ENCODE measurements at regions not wholly inside any gene's neighbourhood (a gene's known extent, or its start where the extent isn't known, plus 50 kb on each side); places are given as distances from the start of the nearest gene placed in this dataset.

DNA sequence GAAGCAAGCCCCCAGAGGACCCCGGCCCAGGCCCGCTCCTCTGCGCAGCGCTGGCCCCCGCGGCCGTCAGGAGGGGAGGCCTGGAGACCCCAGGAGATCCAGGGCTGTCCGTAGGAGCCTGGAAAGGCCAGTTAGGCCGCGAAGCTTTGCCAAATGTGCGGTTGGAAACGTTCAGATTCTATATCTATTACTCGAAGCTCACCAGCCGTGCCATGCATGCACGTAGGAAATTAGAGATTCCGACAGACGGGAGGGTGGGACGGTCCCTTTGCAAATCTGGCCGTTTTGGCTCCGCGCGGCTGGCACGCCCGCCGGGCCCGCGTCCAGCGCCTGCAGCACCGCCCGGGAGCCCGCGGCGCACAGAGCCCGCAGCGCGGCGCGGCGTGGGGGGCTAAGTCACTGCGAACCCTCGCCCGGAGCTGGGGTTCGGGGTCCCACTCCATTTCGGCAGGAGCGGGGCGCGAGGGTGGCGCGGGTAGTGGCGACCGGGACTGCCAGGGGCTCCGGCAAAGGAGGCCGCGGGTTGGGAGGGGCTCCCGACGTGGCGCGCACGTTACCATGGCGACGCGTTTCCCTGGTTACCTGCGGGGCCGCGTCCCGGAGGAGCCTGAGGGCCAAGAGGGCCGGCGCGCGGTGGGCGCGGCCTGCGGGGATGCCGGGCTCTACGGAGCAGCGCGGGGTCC is 488.6 kb upstream of the SMIM21 start:
- Histone ChIP-seq H3K4me3 (ENCODE audit: insufficient read depth, low read length, poor library complexity, severe bottlenecking) (no peak overlapping the region), H3F3A (ENCODE audit: insufficient read depth) (no peaks in the 10 kb centered on the region), H3K36me3 (ENCODE audit: low read length) (no peaks in the 10 kb centered on the region), H3K79me2 (ENCODE audit: insufficient read depth, low read length) (no peaks in the 10 kb centered on the region), H3K4me2 (ENCODE audit: low read depth, low read length, poor library complexity, severe bottlenecking) (no peak overlapping the region), H4K20me1 (ENCODE audit: low read depth, low read length) (no peaks in the 10 kb centered on the region), H3K9ac (ENCODE audit: low read length) (no peak overlapping the region), H3K9me3 (ENCODE audit: insufficient read depth, low read length) (no peaks in the 10 kb centered on the region), H2AFZ (ENCODE audit: low read depth, low read length, severe bottlenecking) (no peak overlapping the region), H3K27me3 (ENCODE audit: low read length) (no peaks in the 10 kb centered on the region), H3K27ac (ENCODE audit: low read depth, low read length) (no peak overlapping the region), H3K9me2 (replicated peaks; ENCODE audit: insufficient read depth, low read length) (no peaks in the 10 kb centered on the region)
- no peak for TF ChIP-seq EZH2phosphoT487 (conservative IDR thresholded peaks at IDR 0.05; ENCODE audit: low read length)

DNA sequence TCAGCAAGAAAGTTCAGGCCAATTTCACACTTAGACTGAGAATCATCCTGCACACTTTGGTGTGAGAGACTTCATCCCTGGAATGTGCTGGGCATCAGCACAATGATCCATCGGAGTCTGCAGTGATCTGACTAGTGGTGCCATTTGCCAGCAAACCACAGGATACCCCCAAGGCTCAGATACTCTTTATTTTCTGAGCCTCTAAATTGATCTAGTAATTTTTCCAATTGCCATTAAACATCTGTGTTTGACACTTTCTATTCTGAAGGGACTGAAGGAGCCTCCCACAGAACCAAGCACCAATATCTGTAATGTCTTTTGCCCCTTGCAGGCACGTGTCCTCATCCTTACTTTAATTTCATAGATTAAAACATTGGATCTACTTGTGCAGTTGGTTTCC is 485.3 kb upstream of the SMIM21 start:
- TF ChIP-seq, protein P1, sequence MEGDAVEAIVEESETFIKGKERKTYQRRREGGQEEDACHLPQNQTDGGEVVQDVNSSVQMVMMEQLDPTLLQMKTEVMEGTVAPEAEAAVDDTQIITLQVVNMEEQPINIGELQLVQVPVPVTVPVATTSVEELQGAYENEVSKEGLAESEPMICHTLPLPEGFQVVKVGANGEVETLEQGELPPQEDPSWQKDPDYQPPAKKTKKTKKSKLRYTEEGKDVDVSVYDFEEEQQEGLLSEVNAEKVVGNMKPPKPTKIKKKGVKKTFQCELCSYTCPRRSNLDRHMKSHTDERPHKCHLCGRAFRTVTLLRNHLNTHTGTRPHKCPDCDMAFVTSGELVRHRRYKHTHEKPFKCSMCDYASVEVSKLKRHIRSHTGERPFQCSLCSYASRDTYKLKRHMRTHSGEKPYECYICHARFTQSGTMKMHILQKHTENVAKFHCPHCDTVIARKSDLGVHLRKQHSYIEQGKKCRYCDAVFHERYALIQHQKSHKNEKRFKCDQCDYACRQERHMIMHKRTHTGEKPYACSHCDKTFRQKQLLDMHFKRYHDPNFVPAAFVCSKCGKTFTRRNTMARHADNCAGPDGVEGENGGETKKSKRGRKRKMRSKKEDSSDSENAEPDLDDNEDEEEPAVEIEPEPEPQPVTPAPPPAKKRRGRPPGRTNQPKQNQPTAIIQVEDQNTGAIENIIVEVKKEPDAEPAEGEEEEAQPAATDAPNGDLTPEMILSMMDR (IDR thresholded peaks at IDR 0.05; ENCODE audit: insufficient read depth, low read length, poor library complexity, severe bottlenecking) = no peak
- no peak for TF ChIP-seq EZH2phosphoT487 (conservative IDR thresholded peaks at IDR 0.05; ENCODE audit: low read length)
- H3K9me2 ChIP-seq (replicated peaks; ENCODE audit: insufficient read depth, low read length) = no peaks in the 10 kb centered on the region
- no peak overlapping the region for H3K9ac ChIP-seq (ENCODE audit: low read length)
- H3K4me2 ChIP-seq (ENCODE audit: low read depth, low read length, poor library complexity, severe bottlenecking) = no peak overlapping the region
- no peaks in the 10 kb centered on the region for H3K36me3 ChIP-seq (ENCODE audit: low read length)
- no peaks in the 10 kb centered on the region for H3K9me3 ChIP-seq (ENCODE audit: insufficient read depth, low read length)
- no peaks in the 10 kb centered on the region for H3K79me2 ChIP-seq (ENCODE audit: insufficient read depth, low read length)
- H3K27me3 ChIP-seq (ENCODE audit: low read length) = no peaks in the 10 kb centered on the region
- H2AFZ ChIP-seq (ENCODE audit: low read depth, low read length, severe bottlenecking) = no peak overlapping the region
- no peaks in the 10 kb centered on the region for H4K20me1 ChIP-seq (ENCODE audit: low read depth, low read length)
- H3K4me3 ChIP-seq (ENCODE audit: insufficient read depth, low read length, poor library complexity, severe bottlenecking) = no peak overlapping the region
- no peaks in the 10 kb centered on the region for H3F3A ChIP-seq (ENCODE audit: insufficient read depth)
- no peak overlapping the region for H3K27ac ChIP-seq (ENCODE audit: low read depth, low read length)

DNA sequence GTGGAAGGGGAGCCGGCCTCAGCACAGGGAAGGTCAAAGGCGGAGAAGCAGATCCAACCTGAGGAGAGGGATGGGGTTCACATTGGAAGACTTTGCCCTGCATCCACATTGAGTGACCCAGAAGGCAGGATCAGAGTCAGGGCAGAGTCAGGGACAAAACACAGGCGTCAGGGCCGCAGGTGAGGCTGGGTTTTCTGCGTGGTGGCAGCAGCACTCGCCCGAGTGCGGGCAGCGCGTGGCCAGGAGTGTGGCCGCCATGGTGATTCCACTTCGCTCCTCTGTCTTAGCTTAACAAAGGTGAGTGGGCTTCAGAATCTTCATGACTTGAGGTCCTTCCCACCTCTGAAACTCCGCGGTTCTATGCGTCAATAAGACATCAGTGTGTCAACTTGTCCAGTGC is 476.9 kb upstream of the SMIM21 start:
- Histone ChIP-seq H3K9ac (ENCODE audit: low read length) (no peak overlapping the region), H3K9me2 (replicated peaks; ENCODE audit: insufficient read depth, low read length) (no peaks in the 10 kb centered on the region), H3K36me3 (ENCODE audit: low read length) (no peaks in the 10 kb centered on the region), H3K79me2 (ENCODE audit: insufficient read depth, low read length) (no peaks in the 10 kb centered on the region), H3K27ac (ENCODE audit: low read depth, low read length) (no peak overlapping the region), H3K27me3 (ENCODE audit: low read length) (no peaks in the 10 kb centered on the region), H3F3A (ENCODE audit: insufficient read depth) (no peaks in the 10 kb centered on the region), H2AFZ (ENCODE audit: low read depth, low read length, severe bottlenecking) (no peak overlapping the region), H3K9me3 (ENCODE audit: insufficient read depth, low read length) (no peaks in the 10 kb centered on the region), H3K4me3 (ENCODE audit: insufficient read depth, low read length, poor library complexity, severe bottlenecking) (no peak overlapping the region), H4K20me1 (ENCODE audit: low read depth, low read length) (no peaks in the 10 kb centered on the region), H3K4me2 (ENCODE audit: low read depth, low read length, poor library complexity, severe bottlenecking) (no peak overlapping the region)
- no peak for TF ChIP-seq EZH2phosphoT487 (conservative IDR thresholded peaks at IDR 0.05; ENCODE audit: low read length)
- TF ChIP-seq, protein P1 (IDR thresholded peaks at IDR 0.05; ENCODE audit: insufficient read depth, low read length, poor library complexity, severe bottlenecking) = no peak

DNA sequence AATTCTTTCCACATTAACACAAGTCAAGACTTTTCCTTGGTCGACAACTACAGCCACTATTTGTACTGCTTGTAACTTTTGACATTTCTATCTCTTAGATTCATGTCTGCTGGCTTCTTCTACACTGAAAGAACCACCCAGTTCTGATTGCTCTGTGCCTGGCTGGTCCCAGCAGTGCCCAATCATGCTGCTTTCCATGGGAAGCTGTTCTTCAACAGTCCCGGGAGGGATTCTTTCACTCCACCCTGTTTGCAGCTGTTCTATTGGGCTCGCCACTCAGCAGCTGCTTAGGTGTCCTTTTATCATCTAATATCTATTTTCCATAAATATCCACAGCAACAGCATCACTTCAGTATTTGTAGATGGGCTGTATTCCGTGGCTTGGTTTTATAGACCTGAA is 471.1 kb upstream of the SMIM21 start:
- Histone ChIP-seq H3K36me3 (ENCODE audit: low read length) (no peaks in the 10 kb centered on the region), H3K4me3 (ENCODE audit: insufficient read depth, low read length, poor library complexity, severe bottlenecking) (no peak overlapping the region), H3K9ac (ENCODE audit: low read length) (no peak overlapping the region), H4K20me1 (ENCODE audit: low read depth, low read length) (no peaks in the 10 kb centered on the region), H3F3A (ENCODE audit: insufficient read depth) (no peaks in the 10 kb centered on the region), H3K9me3 (ENCODE audit: insufficient read depth, low read length) (no peaks in the 10 kb centered on the region), H3K9me2 (replicated peaks; ENCODE audit: insufficient read depth, low read length) (no peaks in the 10 kb centered on the region), H3K27me3 (ENCODE audit: low read length) (no peaks in the 10 kb centered on the region), H3K79me2 (ENCODE audit: insufficient read depth, low read length) (no peaks in the 10 kb centered on the region), H3K4me2 (ENCODE audit: low read depth, low read length, poor library complexity, severe bottlenecking) (no peak overlapping the region), H3K27ac (ENCODE audit: low read depth, low read length) (no peak overlapping the region), H2AFZ (ENCODE audit: low read depth, low read length, severe bottlenecking) (no peak overlapping the region)
- TF ChIP-seq EZH2phosphoT487 (conservative IDR thresholded peaks at IDR 0.05; ENCODE audit: low read length) = no peak
- TF ChIP-seq, protein P1 (IDR thresholded peaks at IDR 0.05; ENCODE audit: insufficient read depth, low read length, poor library complexity, severe bottlenecking) = no peak
